Neural cell (in vitro differentiated cells): ENCODE measurements at regions not wholly inside any gene's neighbourhood (a gene's known extent, or its start where the extent isn't known, plus 50 kb on each side); places are given as distances from the start of the nearest gene placed in this dataset.

Source experiments
- H2AFZ ChIP-seq: fragments of 200-600, 300-800 bp; sonication (generic), shearing (Covaris generic); 2 replicates; pipeline ENCODE4 v1.6.0; 2014; ENCODE audit warnings: low read depth, mild to moderate bottlenecking, antibody characterized with exemption, low read length, moderate library complexity
- H3F3A ChIP-seq: fragments of 200-600 bp; shearing (Covaris generic); 2 replicates; pipeline ENCODE4 v1.6.1; 2016; ENCODE audit warnings: mild to moderate bottlenecking, moderate library complexity, mixed read lengths, antibody characterized with exemption, low read length; ENCODE audit not compliant: insufficient read depth, poor library complexity, severe bottlenecking
- H3K27ac ChIP-seq: fragments of 200-600, 300-800 bp; sonication (generic), shearing (Covaris generic); 2 replicates; pipeline ENCODE4 v1.5.1; 2014; ENCODE audit warnings: mild to moderate bottlenecking, low read length, moderate library complexity
- H3K27me3 ChIP-seq: fragments of 300-800, 200-600 bp; sonication (generic), shearing (Covaris generic); 2 replicates; pipeline ENCODE4 v1.6.0; 2014; ENCODE audit warnings: mild to moderate bottlenecking, low read depth, low read length, moderate library complexity; ENCODE audit not compliant: insufficient read depth
- H3K36me3 ChIP-seq: fragments of 300-800, 200-600 bp; sonication (generic), shearing (Covaris generic); 2 replicates; pipeline ENCODE4 v1.5.1; 2014; ENCODE audit warnings: mild to moderate bottlenecking, antibody characterized with exemption, low read length, moderate library complexity; ENCODE audit not compliant: insufficient read depth
- H3K4me2 ChIP-seq: fragments of 300-800, 200-600 bp; sonication (generic), shearing (Covaris generic); 2 replicates; pipeline ENCODE4 v1.6.0; 2014; ENCODE audit warnings: mild to moderate bottlenecking, low read length
- H3K4me3 ChIP-seq: fragments of 300-800, 200-600 bp; sonication (generic), shearing (Covaris generic); 2 replicates; pipeline ENCODE4 v1.5.1; 2014; ENCODE audit warnings: mild to moderate bottlenecking, low read length, moderate library complexity
- H3K79me2 ChIP-seq: fragments of 200-600 bp; shearing (Covaris generic); replicated peaks from 2 replicates; pipeline ENCODE4 v1.6.0; 2014; ENCODE audit warnings: mild to moderate bottlenecking, low read length, moderate library complexity; ENCODE audit not compliant: insufficient read depth
- H3K9ac ChIP-seq: fragments of 300-800, 200-600 bp; sonication (generic), shearing (Covaris generic); 2 replicates; pipeline ENCODE4 v1.6.1; 2016; ENCODE audit warnings: mild to moderate bottlenecking, low read length, mixed read lengths
- H3K9me2 ChIP-seq: fragments of 200-600 bp; shearing (Covaris generic); 2 replicates; pipeline ENCODE4 v1.6.1; 2016; ENCODE audit warnings: mild to moderate bottlenecking, low read length, mixed read lengths; ENCODE audit not compliant: insufficient read depth
- H3K9me3 ChIP-seq: fragments of 200-600, 300-800 bp; sonication (generic), shearing (Covaris generic); 2 replicates; pipeline ENCODE4 v1.6.1; 2016; ENCODE audit warnings: mild to moderate bottlenecking, mixed run types, low read length, moderate library complexity, mixed read lengths
- H4K20me1 ChIP-seq: fragments of 200-600 bp; shearing (Covaris generic); 2 replicates; pipeline ENCODE4 v1.6.1; 2016; ENCODE audit warnings: mild to moderate bottlenecking, mixed run types; ENCODE audit not compliant: insufficient read depth
- CTCF ChIP-seq: fragments of 450-650 bp; IDR thresholded peaks from 2 replicates; pipeline ENCODE4 v1.5.1; 2014; ENCODE audit warnings: antibody characterized with exemption, mild to moderate bottlenecking, moderate library complexity; ENCODE audit not compliant: poor library complexity, severe bottlenecking
- EP300 ChIP-seq: fragments of 450-650 bp; conservative IDR thresholded peaks from 2 replicates; pipeline ENCODE4 v1.6.1; 2014; ENCODE audit warnings: antibody characterized with exemption, mild to moderate bottlenecking, moderate library complexity; ENCODE audit not compliant: poor library complexity, severe bottlenecking
- EZH2 ChIP-seq: fragments of 200-600, 300-800 bp; shearing (Covaris generic), sonication (generic); IDR thresholded peaks from 2 replicates; pipeline ENCODE4 v1.6.1; 2014; ENCODE audit warnings: antibody characterized with exemption, low read length, borderline replicate concordance, mild to moderate bottlenecking; ENCODE audit not compliant: insufficient read depth, poor library complexity, severe bottlenecking
- MXI1 ChIP-seq: fragments of 450-650 bp; conservative IDR thresholded peaks from 2 replicates; pipeline ENCODE4 v1.6.1; 2014; ENCODE audit warnings: antibody characterized with exemption, mild to moderate bottlenecking; ENCODE audit not compliant: poor library complexity, severe bottlenecking
- POLR2AphosphoS5 ChIP-seq: IDR thresholded peaks from 2 replicates; pipeline ENCODE4 v1.6.1; 2012
- RAD21 ChIP-seq: fragments of 450-650 bp; conservative IDR thresholded peaks from 2 replicates; pipeline ENCODE4 v1.6.1; 2014; ENCODE audit warnings: antibody characterized with exemption, mild to moderate bottlenecking, moderate library complexity
- REST ChIP-seq: IDR thresholded peaks from 2 replicates; pipeline ENCODE4 v1.6.1; 2012; ENCODE audit warnings: borderline replicate concordance
- SMC3 ChIP-seq: fragments of 450-650 bp; conservative IDR thresholded peaks from 2 replicates; pipeline ENCODE4 v1.6.1; 2014; ENCODE audit warnings: antibody characterized with exemption, mild to moderate bottlenecking, moderate library complexity; ENCODE audit not compliant: poor library complexity
- TAF1 ChIP-seq: IDR thresholded peaks from 2 replicates; pipeline ENCODE4 v1.6.1; 2012; ENCODE audit warnings: low read depth

- TF ChIP-seq POLR2AphosphoS5 = no peak
- Histone ChIP-seq H3K27ac (no peak overlapping the region), H2AFZ (no peak overlapping the region), H4K20me1 (no peaks in the 10 kb centered on the region), H3K4me3 (no peak overlapping the region), H3K9me3 (no peaks in the 10 kb centered on the region), H3K9me2 (no peaks in the 10 kb centered on the region), H3K36me3 (no peaks in the 10 kb centered on the region), H3K4me2 (no peak overlapping the region), H3K79me2 (no peaks in the 10 kb centered on the region), H3F3A (no peaks in the 10 kb centered on the region), H3K27me3 (peaks cover 3% of the 10 kb centered on the region), H3K9ac (no peak overlapping the region)
Observed at GRCh38 chr2:150850641-150851040, 363.2 kb upstream of the RND3 start.

- H3K27ac ChIP-seq = no peak overlapping the region
- H3F3A ChIP-seq = no peaks in the 10 kb centered on the region
- no peaks in the 10 kb centered on the region for H3K79me2 ChIP-seq
- no peak overlapping the region for H3K4me3 ChIP-seq
- H2AFZ ChIP-seq = no peak overlapping the region
- H3K27me3 ChIP-seq = no peaks in the 10 kb centered on the region
- H3K9me2 ChIP-seq = no peaks in the 10 kb centered on the region
- TF ChIP-seq EZH2 (no peak), MXI1 (no peak), TAF1 (no peak), POLR2AphosphoS5 (no peak)
- no peak overlapping the region for H3K4me2 ChIP-seq
- H3K36me3 ChIP-seq = no peaks in the 10 kb centered on the region
- no peak overlapping the region for H3K9ac ChIP-seq
- no peaks in the 10 kb centered on the region for H3K9me3 ChIP-seq
- no peaks in the 10 kb centered on the region for H4K20me1 ChIP-seq
Observed at GRCh38 chr2:150847578-150847977, 360.1 kb upstream of the RND3 start.

- Histone ChIP-seq H3K4me3 (no peak overlapping the region), H3K9ac (no peak overlapping the region), H3K27ac (no peak overlapping the region), H4K20me1 (no peaks in the 10 kb centered on the region), H3K9me2 (no peaks in the 10 kb centered on the region), H3K27me3 (no peaks in the 10 kb centered on the region), H3K4me2 (no peak overlapping the region), H3F3A (no peaks in the 10 kb centered on the region), H2AFZ (no peak overlapping the region), H3K36me3 (no peaks in the 10 kb centered on the region), H3K9me3 (no peaks in the 10 kb centered on the region), H3K79me2 (no peaks in the 10 kb centered on the region)
- TF ChIP-seq SMC3 (no peak), EP300 (no peak), RAD21 (no peak), TAF1 (no peak)
Observed at GRCh38 chr2:150846691-150847090, 359.2 kb upstream of the RND3 start.

GRCh38 chr2:150832686-150833085, 345.2 kb upstream of the RND3 start:
- no peaks in the 10 kb centered on the region for H3F3A ChIP-seq
- H2AFZ ChIP-seq = no peak overlapping the region
- no peaks in the 10 kb centered on the region for H3K27me3 ChIP-seq
- H3K9me3 ChIP-seq = no peaks in the 10 kb centered on the region
- no peaks in the 10 kb centered on the region for H3K9me2 ChIP-seq
- no peak overlapping the region for H3K9ac ChIP-seq
- H3K27ac ChIP-seq = no peak overlapping the region
- H4K20me1 ChIP-seq = no peaks in the 10 kb centered on the region
- no peaks in the 10 kb centered on the region for H3K36me3 ChIP-seq
- H3K4me2 ChIP-seq = no peak overlapping the region
- TF ChIP-seq EP300 (no peak), RAD21 (no peak), CTCF (no peak), EZH2 (no peak), POLR2AphosphoS5 (no peak), MXI1 (no peak), SMC3 (no peak), TAF1 (no peak), REST (no peak)
- H3K4me3 ChIP-seq = no peak overlapping the region
- no peaks in the 10 kb centered on the region for H3K79me2 ChIP-seq
